ENCODE measurements at regions not wholly inside any gene's neighbourhood (a gene's known extent, or its start where the extent isn't known, plus 50 kb on each side); places are given as distances from the start of the nearest gene placed in this dataset.

DNA sequence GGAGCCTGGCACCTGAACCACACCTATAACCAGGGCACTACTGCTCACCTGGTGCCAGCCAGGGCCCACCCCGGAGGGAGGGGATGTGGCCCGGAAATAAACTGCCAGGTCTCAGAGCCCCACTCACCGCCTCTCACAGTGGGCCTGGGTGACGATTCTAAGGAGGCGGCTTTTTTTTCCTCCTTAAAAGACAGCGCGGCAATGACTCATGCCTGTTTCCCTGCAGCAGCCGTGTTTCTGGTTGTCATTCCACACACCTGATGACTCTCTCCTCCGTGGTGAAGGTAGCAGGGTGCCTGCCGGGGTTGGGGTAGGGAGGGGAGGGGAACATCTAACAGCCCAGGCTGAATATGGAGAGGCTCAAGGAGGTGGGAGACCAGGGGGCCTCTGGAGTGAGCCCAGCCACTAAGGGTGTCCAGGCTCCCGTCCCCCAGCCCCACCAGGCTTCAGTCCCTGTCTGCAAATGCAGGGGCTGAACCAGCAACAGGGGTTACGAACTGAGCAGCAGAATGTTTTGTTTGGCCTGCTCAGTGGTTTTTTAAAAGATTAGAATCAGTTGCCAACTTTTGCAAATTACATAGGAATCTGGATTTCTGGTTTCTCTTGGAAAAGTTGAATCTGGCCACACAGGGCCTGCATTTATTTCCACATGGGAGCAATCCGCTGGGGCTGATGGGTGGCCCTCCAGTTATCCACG is 127.3 kb upstream of the LINGO1 start:
- Histone ChIP-seq H3K36me3 (no peaks in the 10 kb centered on the region), H3K27me3 (peaks cover 0 to 31% (median 0%) of the 10 kb centered on the region in 4 donors), H3K4me3 (no peak overlapping the region), H3K27ac (no peak overlapping the region), H3K4me1 (no peaks in the 10 kb centered on the region), H3K9me3 (no peaks in the 10 kb centered on the region)
- WGBS, 2 donors: 56 to 57% methylated on average over 6 to 8 of the region's 14 CpGs
- no peak for TF ChIP-seq POLR2A (IDR thresholded peaks at IDR 0.05)
- TF ChIP-seq, protein P1, sequence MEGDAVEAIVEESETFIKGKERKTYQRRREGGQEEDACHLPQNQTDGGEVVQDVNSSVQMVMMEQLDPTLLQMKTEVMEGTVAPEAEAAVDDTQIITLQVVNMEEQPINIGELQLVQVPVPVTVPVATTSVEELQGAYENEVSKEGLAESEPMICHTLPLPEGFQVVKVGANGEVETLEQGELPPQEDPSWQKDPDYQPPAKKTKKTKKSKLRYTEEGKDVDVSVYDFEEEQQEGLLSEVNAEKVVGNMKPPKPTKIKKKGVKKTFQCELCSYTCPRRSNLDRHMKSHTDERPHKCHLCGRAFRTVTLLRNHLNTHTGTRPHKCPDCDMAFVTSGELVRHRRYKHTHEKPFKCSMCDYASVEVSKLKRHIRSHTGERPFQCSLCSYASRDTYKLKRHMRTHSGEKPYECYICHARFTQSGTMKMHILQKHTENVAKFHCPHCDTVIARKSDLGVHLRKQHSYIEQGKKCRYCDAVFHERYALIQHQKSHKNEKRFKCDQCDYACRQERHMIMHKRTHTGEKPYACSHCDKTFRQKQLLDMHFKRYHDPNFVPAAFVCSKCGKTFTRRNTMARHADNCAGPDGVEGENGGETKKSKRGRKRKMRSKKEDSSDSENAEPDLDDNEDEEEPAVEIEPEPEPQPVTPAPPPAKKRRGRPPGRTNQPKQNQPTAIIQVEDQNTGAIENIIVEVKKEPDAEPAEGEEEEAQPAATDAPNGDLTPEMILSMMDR (IDR thresholded peaks at IDR 0.05): no peak
- DNase-seq: no peak
- intact Hi-C loops (cut with DNase I): no loop called here

DNA sequence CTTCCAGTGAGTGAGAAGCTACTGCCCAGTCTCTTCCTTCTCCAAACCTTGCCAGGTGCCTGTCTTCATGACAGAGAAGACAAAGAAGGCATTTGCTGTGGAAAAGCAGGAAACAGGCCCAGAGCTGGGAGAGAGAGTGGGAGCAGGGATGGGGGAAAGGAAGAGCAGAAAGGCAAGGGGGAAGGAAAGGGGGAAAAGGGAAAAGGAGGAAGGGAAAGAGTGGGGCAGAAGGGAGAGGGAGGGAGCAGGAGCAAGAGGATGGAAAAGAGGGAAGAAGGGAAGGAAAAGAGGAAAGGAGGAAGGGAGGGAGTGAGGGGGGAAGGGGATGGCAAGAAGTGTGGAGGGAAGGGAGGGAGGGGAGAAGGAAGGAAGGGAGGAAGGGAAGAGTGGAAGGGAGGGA is 121.2 kb upstream of the LINGO1 start:
- Histone ChIP-seq H3K27ac (no peak overlapping the region), H3K4me3 (no peak overlapping the region), H3K4me1 (no peaks in the 10 kb centered on the region), H3K36me3 (no peaks in the 10 kb centered on the region), H3K27me3 (peaks cover 0 to 8% (median 0%) of the 10 kb centered on the region in 4 donors), H3K9me3 (no peaks in the 10 kb centered on the region)
- intact Hi-C loops (cut with DNase I): no loop called here
- no peak for DNase-seq
- TF ChIP-seq, protein P1 (IDR thresholded peaks at IDR 0.05): no peak
- no peak for TF ChIP-seq POLR2A (IDR thresholded peaks at IDR 0.05)

DNA sequence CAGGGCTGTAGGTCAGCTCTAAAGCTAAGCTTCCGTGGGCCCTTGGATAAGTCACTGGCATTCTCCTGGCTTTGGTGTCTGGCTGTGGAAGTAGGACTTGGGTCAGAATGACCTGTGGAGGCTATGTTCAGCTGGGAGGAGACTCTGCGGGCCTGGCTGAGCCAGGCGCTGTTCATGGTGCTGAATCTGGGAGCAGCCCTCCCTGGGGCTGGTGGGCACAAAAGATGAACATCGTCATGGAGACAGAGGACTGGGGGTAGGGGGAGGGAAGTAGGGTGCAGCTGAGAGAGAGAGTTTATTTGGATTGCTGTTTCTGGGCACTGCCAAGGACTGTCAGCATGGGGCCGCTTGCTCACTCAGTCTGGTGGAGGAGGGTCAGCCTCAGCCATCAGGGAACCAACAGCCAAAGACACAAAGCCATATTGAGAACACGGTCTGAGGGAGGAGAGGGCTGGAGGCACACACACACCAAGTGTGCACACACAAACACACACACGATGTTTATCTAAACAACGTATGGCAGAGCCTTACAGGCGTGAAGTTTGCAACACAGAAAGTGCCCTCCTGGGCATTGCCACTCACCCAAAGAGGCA is 120.7 kb upstream of the LINGO1 start:
- no peaks in the 10 kb centered on the region for H3K9me3 ChIP-seq
- H3K4me3 ChIP-seq: no peak overlapping the region
- TF ChIP-seq POLR2A (IDR thresholded peaks at IDR 0.05): no peak
- TF ChIP-seq, protein P1 (IDR thresholded peaks at IDR 0.05): no peak
- no peaks in the 10 kb centered on the region for H3K4me1 ChIP-seq
- peaks cover 0 to 9% (median 0%) of the 10 kb centered on the region in 4 donors for H3K27me3 ChIP-seq
- DNase-seq: no peak
- intact Hi-C loops (cut with DNase I): no loop called here
- WGBS, 2 donors: 32 to 61% methylated on average over 4 to 8 of the region's 9 CpGs
- no peaks in the 10 kb centered on the region for H3K36me3 ChIP-seq
- H3K27ac ChIP-seq: no peak overlapping the region

DNA sequence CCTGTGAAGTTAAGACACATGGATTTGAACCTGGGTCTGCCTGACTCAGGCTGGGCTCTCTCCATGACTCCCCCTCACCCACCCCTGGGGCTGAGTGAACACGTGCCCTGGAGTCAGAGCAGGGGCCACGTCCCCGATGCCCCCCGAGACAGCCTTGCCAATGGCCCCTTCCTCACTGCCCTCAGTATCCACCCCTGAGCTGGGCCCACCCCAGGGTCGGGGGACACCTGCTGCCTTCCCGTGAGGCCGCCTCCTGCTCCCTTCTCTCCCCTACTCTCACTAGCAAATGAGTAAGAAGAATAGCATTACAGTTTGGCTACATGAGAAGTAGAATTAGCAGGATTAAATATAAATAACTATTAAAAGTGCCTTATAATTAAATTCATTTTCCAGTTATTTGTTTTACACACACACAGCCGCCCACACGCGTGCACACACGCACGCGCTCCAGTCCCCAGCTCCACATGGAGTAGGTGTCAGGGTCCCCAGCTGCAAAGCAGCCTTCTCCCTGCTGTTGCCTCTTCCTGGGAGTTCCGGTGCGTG is 117.4 kb upstream of the LINGO1 start:
- no peak overlapping the region for H3K4me3 ChIP-seq
- DNase-seq: no peak
- H3K4me1 ChIP-seq: peaks cover 0 to 8% (median 0%) of the 10 kb centered on the region in 3 donors
- H3K27ac ChIP-seq: no peak overlapping the region
- peaks cover 0 to 11% (median 0%) of the 10 kb centered on the region in 4 donors for H3K27me3 ChIP-seq
- TF ChIP-seq, protein P1 (IDR thresholded peaks at IDR 0.05): no peak
- no peak for TF ChIP-seq POLR2A (IDR thresholded peaks at IDR 0.05)
- H3K9me3 ChIP-seq: no peaks in the 10 kb centered on the region
- intact Hi-C loops (cut with DNase I): no loop called here
- 71 to 86% methylated on average over 9 to 15 of the region's 15 CpGs for WGBS, 2 donors
- H3K36me3 ChIP-seq: no peaks in the 10 kb centered on the region

DNA sequence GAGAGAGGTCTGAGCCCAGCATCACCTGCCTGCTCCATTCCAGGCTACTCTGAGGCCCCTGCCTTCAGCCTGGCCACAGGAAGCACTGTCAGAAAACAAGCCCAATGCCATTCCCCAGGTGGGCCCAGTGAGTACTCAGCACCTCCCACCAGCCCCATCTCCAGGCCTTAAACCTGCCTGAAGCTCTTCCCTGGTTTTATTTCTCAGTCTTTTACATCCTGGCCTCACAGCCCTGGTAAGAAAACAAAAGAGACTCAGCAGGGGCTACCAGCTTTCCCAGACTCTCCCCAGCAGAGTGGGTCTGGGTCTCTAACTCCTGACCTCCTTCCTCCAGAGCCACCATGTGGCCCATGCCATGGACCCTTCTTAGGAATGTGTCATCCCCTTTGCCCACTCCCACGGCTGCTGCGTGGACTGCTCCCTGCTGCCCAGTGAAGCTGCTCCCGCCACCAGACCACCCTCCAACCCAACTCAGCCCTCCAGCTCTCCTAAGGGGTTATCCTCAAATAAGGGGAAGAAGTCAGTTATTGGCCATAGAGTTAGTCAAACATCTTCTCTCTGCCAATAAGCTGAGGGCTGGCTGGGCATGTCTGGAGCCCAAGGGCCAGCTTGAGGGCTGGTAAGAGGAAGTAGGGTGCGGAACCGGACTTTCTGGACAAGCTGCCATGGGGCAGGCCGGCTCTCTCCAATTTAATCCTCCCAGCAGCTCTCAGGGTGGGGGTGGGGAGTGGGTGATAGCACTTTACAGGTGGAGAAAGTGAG is 116.7 kb upstream of the LINGO1 start:
- intact Hi-C loops (cut with DNase I): no loop called here
- DNase-seq: no peak
- Histone ChIP-seq H3K27me3 (peaks cover 0 to 11% (median 0%) of the 10 kb centered on the region in 4 donors), H3K27ac (no peak overlapping the region), H3K4me1 (peaks cover 0 to 8% (median 0%) of the 10 kb centered on the region in 3 donors), H3K4me3 (no peak overlapping the region), H3K9me3 (no peaks in the 10 kb centered on the region), H3K36me3 (no peaks in the 10 kb centered on the region)
- TF ChIP-seq, protein P1 (IDR thresholded peaks at IDR 0.05): no peak
- no peak for TF ChIP-seq POLR2A (IDR thresholded peaks at IDR 0.05)
- WGBS, 2 donors: 55 to 70% methylated on average over 5 to 6 of the region's 6 CpGs

Data from esophagus squamous epithelium (tissue), 5 donors.